ENCODE measurements at regions not wholly inside any gene's neighbourhood (a gene's known extent, or its start where the extent isn't known, plus 50 kb on each side); places are given as distances from the start of the nearest gene placed in this dataset.

- H3K9me3 ChIP-seq (ENCODE audit: control insufficient read depth in 2 of 2, low read length in 2 of 2) = no peaks in the 10 kb centered on the region
- H3K4me3 ChIP-seq (ENCODE audit: low read length in 2 of 2) = no peak overlapping the region
- H3K27ac ChIP-seq (ENCODE audit: low read depth in 2 of 2, low read length in 2 of 2) = no peak overlapping the region
- H3K9ac ChIP-seq (ENCODE audit: low read depth in 1 of 2, low read length in 2 of 2) = no peak overlapping the region
- no peaks in the 10 kb centered on the region for H3K36me3 ChIP-seq (ENCODE audit: control insufficient read depth in 2 of 2, insufficient read depth in 2 of 2, low read length in 2 of 2)
- H3K27me3 ChIP-seq (ENCODE audit: control insufficient read depth in 2 of 2, insufficient read depth in 2 of 2, low read length in 2 of 2) = no peaks in the 10 kb centered on the region
- no peaks in the 10 kb centered on the region for H3K4me1 ChIP-seq (ENCODE audit: control insufficient read depth in 2 of 2, insufficient read depth in 2 of 2, low read length in 2 of 2)
These were observed 63.9 kb upstream of the TP63 start for GRCh38 chr3:189567322-189567721.

DNA sequence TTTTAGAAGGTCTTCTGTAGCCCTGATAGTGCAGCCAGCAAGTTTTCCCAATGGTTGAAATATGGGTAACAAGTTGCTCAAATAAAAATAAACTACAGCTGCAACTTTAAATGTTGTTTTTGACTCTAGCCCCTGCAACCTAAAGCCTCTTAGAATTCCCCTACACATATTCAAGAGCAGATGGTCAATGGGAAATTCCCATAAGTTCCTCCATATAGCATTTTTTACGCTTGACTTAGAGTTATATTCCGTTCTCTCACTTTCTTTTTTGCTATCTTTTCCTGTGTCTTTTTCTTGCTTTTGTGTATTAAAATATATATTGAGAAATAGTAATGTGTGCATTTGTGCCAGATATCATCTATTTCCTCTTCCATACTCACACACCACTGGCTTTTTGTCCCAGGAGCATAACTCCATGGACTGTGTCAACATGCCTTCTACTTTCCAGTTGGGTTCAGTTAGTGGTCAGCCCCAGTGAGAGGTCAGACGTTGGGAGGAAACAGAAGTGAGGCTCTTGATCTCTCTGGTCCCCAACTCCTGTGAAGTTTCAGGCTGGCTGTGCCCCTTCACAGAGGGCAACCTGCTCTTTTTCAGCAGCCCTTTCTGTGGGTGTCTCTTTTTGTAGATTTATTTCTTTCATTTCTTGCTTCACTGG, 63.3 kb upstream of the TP63 start:
- Histone ChIP-seq H3K27me3 (ENCODE audit: control insufficient read depth in 2 of 2, insufficient read depth in 2 of 2, low read length in 2 of 2) (no peaks in the 10 kb centered on the region), H3K27ac (ENCODE audit: low read depth in 2 of 2, low read length in 2 of 2) (no peak overlapping the region), H3K4me3 (ENCODE audit: low read length in 2 of 2) (no peak overlapping the region), H3K9ac (ENCODE audit: low read depth in 1 of 2, low read length in 2 of 2) (no peak overlapping the region), H3K4me1 (ENCODE audit: control insufficient read depth in 2 of 2, insufficient read depth in 2 of 2, low read length in 2 of 2) (no peaks in the 10 kb centered on the region), H3K36me3 (ENCODE audit: control insufficient read depth in 2 of 2, insufficient read depth in 2 of 2, low read length in 2 of 2) (no peaks in the 10 kb centered on the region), H3K9me3 (ENCODE audit: control insufficient read depth in 2 of 2, low read length in 2 of 2) (no peaks in the 10 kb centered on the region)

DNA sequence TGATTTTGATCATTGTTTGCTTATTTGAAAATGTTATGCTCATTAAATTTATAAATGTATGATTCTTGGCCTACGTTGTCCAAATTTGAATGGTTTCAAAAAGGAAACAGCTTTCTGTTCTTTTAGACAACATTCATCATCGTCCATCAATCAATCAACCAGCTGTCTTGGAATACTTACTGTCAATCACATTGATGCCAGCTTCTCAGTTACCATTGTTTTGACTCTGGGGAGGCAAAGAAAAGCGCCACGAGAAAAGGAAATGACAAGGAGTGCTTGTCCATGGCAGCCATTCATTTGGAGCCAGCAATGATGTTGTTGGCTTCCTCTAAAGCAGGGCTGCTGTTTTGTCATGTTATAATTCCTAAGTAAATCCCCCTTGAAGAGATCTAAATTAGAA, 62.2 kb upstream of the TP63 start:
- no peaks in the 10 kb centered on the region for H3K4me1 ChIP-seq (ENCODE audit: control insufficient read depth in 2 of 2, insufficient read depth in 2 of 2, low read length in 2 of 2)
- no peaks in the 10 kb centered on the region for H3K9me3 ChIP-seq (ENCODE audit: control insufficient read depth in 2 of 2, low read length in 2 of 2)
- no peaks in the 10 kb centered on the region for H3K27me3 ChIP-seq (ENCODE audit: control insufficient read depth in 2 of 2, insufficient read depth in 2 of 2, low read length in 2 of 2)
- H3K36me3 ChIP-seq (ENCODE audit: control insufficient read depth in 2 of 2, insufficient read depth in 2 of 2, low read length in 2 of 2) = no peaks in the 10 kb centered on the region
- no peak overlapping the region for H3K9ac ChIP-seq (ENCODE audit: low read depth in 1 of 2, low read length in 2 of 2)
- no peak overlapping the region for H3K4me3 ChIP-seq (ENCODE audit: low read length in 2 of 2)
- no peak overlapping the region for H3K27ac ChIP-seq (ENCODE audit: low read depth in 2 of 2, low read length in 2 of 2)

DNA sequence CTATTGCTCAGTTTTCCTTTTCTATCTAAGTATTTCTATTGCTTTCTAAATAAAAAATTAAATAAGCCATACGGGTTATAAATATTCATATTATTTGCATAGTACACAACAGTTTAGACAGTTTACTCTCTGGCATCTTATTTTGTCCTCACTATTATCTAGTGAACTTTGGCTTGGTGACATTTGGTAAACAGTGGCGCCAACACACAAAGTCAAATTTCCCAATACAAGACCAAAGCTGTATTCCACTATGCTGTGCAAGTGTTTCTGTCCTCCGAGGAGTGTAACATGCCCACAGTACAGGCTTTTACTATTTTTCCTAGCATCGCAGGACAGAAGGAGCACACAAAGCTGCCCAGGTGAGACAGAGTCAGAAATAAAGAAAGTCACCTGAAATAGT, 61.7 kb upstream of the TP63 start:
- Histone ChIP-seq H3K27ac (ENCODE audit: low read depth in 2 of 2, low read length in 2 of 2) (no peak overlapping the region), H3K9me3 (ENCODE audit: control insufficient read depth in 2 of 2, low read length in 2 of 2) (no peaks in the 10 kb centered on the region), H3K4me3 (ENCODE audit: low read length in 2 of 2) (no peak overlapping the region), H3K27me3 (ENCODE audit: control insufficient read depth in 2 of 2, insufficient read depth in 2 of 2, low read length in 2 of 2) (no peaks in the 10 kb centered on the region), H3K9ac (ENCODE audit: low read depth in 1 of 2, low read length in 2 of 2) (no peak overlapping the region), H3K36me3 (ENCODE audit: control insufficient read depth in 2 of 2, insufficient read depth in 2 of 2, low read length in 2 of 2) (no peaks in the 10 kb centered on the region), H3K4me1 (ENCODE audit: control insufficient read depth in 2 of 2, insufficient read depth in 2 of 2, low read length in 2 of 2) (no peaks in the 10 kb centered on the region)

- Histone ChIP-seq H3K4me1 (ENCODE audit: control insufficient read depth in 2 of 2, insufficient read depth in 2 of 2, low read length in 2 of 2) (no peaks in the 10 kb centered on the region), H3K9me3 (ENCODE audit: control insufficient read depth in 2 of 2, low read length in 2 of 2) (no peaks in the 10 kb centered on the region), H3K4me3 (ENCODE audit: low read length in 2 of 2) (no peak overlapping the region), H3K27me3 (ENCODE audit: control insufficient read depth in 2 of 2, insufficient read depth in 2 of 2, low read length in 2 of 2) (no peaks in the 10 kb centered on the region), H3K27ac (ENCODE audit: low read depth in 2 of 2, low read length in 2 of 2) (no peak overlapping the region), H3K36me3 (ENCODE audit: control insufficient read depth in 2 of 2, insufficient read depth in 2 of 2, low read length in 2 of 2) (no peaks in the 10 kb centered on the region), H3K9ac (ENCODE audit: low read depth in 1 of 2, low read length in 2 of 2) (no peak overlapping the region)
These were observed 60.3 kb upstream of the TP63 start for GRCh38 chr3:189570916-189571315.

DNA sequence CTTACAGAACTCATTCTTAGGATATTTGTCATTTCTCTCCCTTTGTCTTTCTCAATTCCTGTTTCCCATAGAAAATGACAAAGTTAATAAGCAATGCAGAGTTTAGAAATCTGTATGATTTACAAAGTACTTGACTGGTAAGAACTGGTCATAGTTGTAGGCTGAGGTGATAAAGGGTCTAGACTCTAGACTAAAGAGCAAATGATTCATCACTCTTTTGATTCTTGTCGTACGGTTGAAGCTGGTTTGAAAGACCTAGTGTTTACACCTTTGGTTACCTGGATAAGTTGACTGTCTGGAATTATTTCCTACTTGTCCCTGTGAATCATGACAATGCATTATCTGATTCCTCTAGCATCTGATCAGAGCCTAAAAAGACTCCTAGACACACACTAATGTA, 58.9 kb upstream of the TP63 start:
- no peaks in the 10 kb centered on the region for H3K36me3 ChIP-seq (ENCODE audit: control insufficient read depth in 2 of 2, insufficient read depth in 2 of 2, low read length in 2 of 2)
- H3K4me3 ChIP-seq (ENCODE audit: low read length in 2 of 2) = no peak overlapping the region
- H3K27ac ChIP-seq (ENCODE audit: low read depth in 2 of 2, low read length in 2 of 2) = no peak overlapping the region

GRCh38 chr3:189573004-189573403, 58.2 kb upstream of the TP63 start:
- Histone ChIP-seq H3K9me3 (ENCODE audit: control insufficient read depth in 2 of 2, low read length in 2 of 2) (no peaks in the 10 kb centered on the region), H3K4me1 (ENCODE audit: control insufficient read depth in 2 of 2, insufficient read depth in 2 of 2, low read length in 2 of 2) (no peaks in the 10 kb centered on the region), H3K9ac (ENCODE audit: low read depth in 1 of 2, low read length in 2 of 2) (no peak overlapping the region)

More for the DNA sequence above, 58.9 kb upstream of the TP63 start:
- Histone ChIP-seq H3K9me3 (ENCODE audit: control insufficient read depth in 2 of 2, low read length in 2 of 2) (no peaks in the 10 kb centered on the region), H3K9ac (ENCODE audit: low read depth in 1 of 2, low read length in 2 of 2) (no peak overlapping the region), H3K4me1 (ENCODE audit: control insufficient read depth in 2 of 2, insufficient read depth in 2 of 2, low read length in 2 of 2) (no peaks in the 10 kb centered on the region), H3K27me3 (ENCODE audit: control insufficient read depth in 2 of 2, insufficient read depth in 2 of 2, low read length in 2 of 2) (no peaks in the 10 kb centered on the region)

GRCh38 chr3:189576486-189576885, 54.7 kb upstream of the TP63 start:
- no peak overlapping the region for H3K27ac ChIP-seq (ENCODE audit: low read depth in 2 of 2, low read length in 2 of 2)
- no peaks in the 10 kb centered on the region for H3K36me3 ChIP-seq (ENCODE audit: control insufficient read depth in 2 of 2, insufficient read depth in 2 of 2, low read length in 2 of 2)
- H3K4me1 ChIP-seq (ENCODE audit: control insufficient read depth in 2 of 2, insufficient read depth in 2 of 2, low read length in 2 of 2) = no peaks in the 10 kb centered on the region
- no peaks in the 10 kb centered on the region for H3K9me3 ChIP-seq (ENCODE audit: control insufficient read depth in 2 of 2, low read length in 2 of 2)
- no peak overlapping the region for H3K4me3 ChIP-seq (ENCODE audit: low read length in 2 of 2)
- H3K27me3 ChIP-seq (ENCODE audit: control insufficient read depth in 2 of 2, insufficient read depth in 2 of 2, low read length in 2 of 2) = no peaks in the 10 kb centered on the region
- no peak overlapping the region for H3K9ac ChIP-seq (ENCODE audit: low read depth in 1 of 2, low read length in 2 of 2)

More at GRCh38 chr3:189573004-189573403, 58.2 kb upstream of the TP63 start:
- no peak overlapping the region for H3K4me3 ChIP-seq (ENCODE audit: low read length in 2 of 2)
- H3K36me3 ChIP-seq (ENCODE audit: control insufficient read depth in 2 of 2, insufficient read depth in 2 of 2, low read length in 2 of 2) = no peaks in the 10 kb centered on the region
- H3K27me3 ChIP-seq (ENCODE audit: control insufficient read depth in 2 of 2, insufficient read depth in 2 of 2, low read length in 2 of 2) = no peaks in the 10 kb centered on the region
- H3K27ac ChIP-seq (ENCODE audit: low read depth in 2 of 2, low read length in 2 of 2) = no peak overlapping the region

- Histone ChIP-seq H3K9ac (ENCODE audit: low read depth in 1 of 2, low read length in 2 of 2) (no peak overlapping the region), H3K36me3 (ENCODE audit: control insufficient read depth in 2 of 2, insufficient read depth in 2 of 2, low read length in 2 of 2) (no peaks in the 10 kb centered on the region), H3K4me1 (ENCODE audit: control insufficient read depth in 2 of 2, insufficient read depth in 2 of 2, low read length in 2 of 2) (no peaks in the 10 kb centered on the region), H3K27ac (ENCODE audit: low read depth in 2 of 2, low read length in 2 of 2) (no peak overlapping the region), H3K9me3 (ENCODE audit: control insufficient read depth in 2 of 2, low read length in 2 of 2) (no peaks in the 10 kb centered on the region), H3K27me3 (ENCODE audit: control insufficient read depth in 2 of 2, insufficient read depth in 2 of 2, low read length in 2 of 2) (no peaks in the 10 kb centered on the region), H3K4me3 (ENCODE audit: low read length in 2 of 2) (no peak overlapping the region)
These were observed 53.9 kb upstream of the TP63 start for GRCh38 chr3:189577050-189577951.

DNA sequence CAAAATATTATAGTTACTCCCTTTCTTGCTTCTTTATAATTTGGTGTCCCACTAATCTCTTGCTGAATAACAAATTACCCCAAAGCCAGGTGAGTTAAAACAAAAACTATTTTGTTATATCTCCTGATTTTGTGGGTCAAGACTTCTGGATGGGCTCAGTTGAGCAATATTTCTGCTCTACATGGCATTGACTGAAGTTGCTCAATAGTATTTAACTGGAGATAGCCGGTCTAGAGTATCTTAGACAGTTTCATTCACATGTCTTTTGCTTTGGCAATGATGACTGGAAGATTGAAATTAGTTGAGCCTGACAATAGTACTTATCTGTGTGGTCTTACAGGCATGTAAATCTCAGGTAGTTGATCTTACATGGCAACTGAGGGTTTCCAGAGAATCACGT, 51.0 kb upstream of the TP63 start:
- Histone ChIP-seq H3K27ac (ENCODE audit: low read depth in 2 of 2, low read length in 2 of 2) (no peak overlapping the region), H3K36me3 (ENCODE audit: control insufficient read depth in 2 of 2, insufficient read depth in 2 of 2, low read length in 2 of 2) (no peaks in the 10 kb centered on the region), H3K4me3 (ENCODE audit: low read length in 2 of 2) (no peak overlapping the region), H3K9ac (ENCODE audit: low read depth in 1 of 2, low read length in 2 of 2) (no peak overlapping the region), H3K4me1 (ENCODE audit: control insufficient read depth in 2 of 2, insufficient read depth in 2 of 2, low read length in 2 of 2) (no peaks in the 10 kb centered on the region), H3K9me3 (ENCODE audit: control insufficient read depth in 2 of 2, low read length in 2 of 2) (no peaks in the 10 kb centered on the region), H3K27me3 (ENCODE audit: control insufficient read depth in 2 of 2, insufficient read depth in 2 of 2, low read length in 2 of 2) (no peaks in the 10 kb centered on the region)

Data from mucosa of rectum (tissue), 2 donors.